SK-N-SH treated with all-trans-retinoic acid at 6 μM for 48 hours (cell line): ENCODE measurements at regions not wholly inside any gene's neighbourhood (a gene's known extent, or its start where the extent isn't known, plus 50 kb on each side); places are given as distances from the start of the nearest gene placed in this dataset.

Experiments used
- ARNTL ChIP-seq: fragments of 450-650 bp; formaldehyde crosslinking; IDR thresholded peaks from 2 replicates; pipeline ENCODE4 v1.5.0; 2020; ENCODE audit warnings: low read depth, mild to moderate bottlenecking, moderate library complexity, borderline replicate concordance
- GLIS3 ChIP-seq: fragments of 250-450 bp; sonication (Bioruptor Pico); IDR thresholded peaks from 2 replicates; pipeline ENCODE4 v1.5.0; 2020; ENCODE audit warnings: mild to moderate bottlenecking, moderate library complexity
- RARB ChIP-seq: fragments of 250-450 bp; sonication (Bioruptor Pico); IDR thresholded peaks from 2 replicates; pipeline ENCODE4 v1.8.0; 2021; ENCODE audit warnings: mild to moderate bottlenecking, moderate library complexity
- SNAI2 ChIP-seq: fragments of 250-450 bp; sonication (Bioruptor Pico); IDR thresholded peaks from 2 replicates; pipeline ENCODE4 v1.5.0; 2020; ENCODE audit warnings: mild to moderate bottlenecking, moderate library complexity
- ZFP30 ChIP-seq: fragments of 450-650 bp; formaldehyde crosslinking; IDR thresholded peaks from 2 replicates; pipeline ENCODE4 v1.5.0; 2022; ENCODE audit warnings: mild to moderate bottlenecking, moderate library complexity
- TF ChIP-seq, protein P1 (sequence below): fragments of 250-450 bp; sonication (Bioruptor Pico); IDR thresholded peaks from 2 replicates; pipeline ENCODE4 v1.5.1; 2020; ENCODE audit warnings: low read depth, mild to moderate bottlenecking, moderate library complexity
- TF ChIP-seq, protein P2 (sequence below): fragments of 250-450 bp; sonication (Bioruptor Pico); IDR thresholded peaks from 2 replicates; pipeline ENCODE4 v1.5.1; 2021; ENCODE audit warnings: mild to moderate bottlenecking, moderate library complexity
- TF ChIP-seq, protein P3 (sequence below): fragments of 250-450 bp; sonication (Bioruptor Pico); IDR thresholded peaks from 2 replicates; pipeline ENCODE4 v1.5.0; 2020; ENCODE audit warnings: mild to moderate bottlenecking, moderate library complexity

DNA sequence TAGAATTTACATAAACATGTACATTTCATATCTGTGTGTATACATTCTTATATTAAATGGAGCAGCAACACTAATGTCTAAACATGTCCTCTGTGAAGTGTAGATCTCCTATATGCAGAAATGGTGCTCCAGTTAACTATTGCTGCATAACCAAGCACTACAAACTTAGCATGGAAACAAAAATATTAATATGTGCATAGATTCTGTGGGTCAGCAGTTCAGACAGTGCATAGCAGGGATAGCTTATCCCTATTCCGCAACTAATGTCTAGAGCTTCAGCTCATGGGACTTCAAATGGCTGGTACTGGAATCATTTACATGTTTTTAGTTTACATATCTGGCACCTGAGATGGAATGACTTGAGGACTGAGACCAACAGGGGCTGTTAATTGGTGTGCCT is 652.1 kb downstream of the TLE4 start:
- TF ChIP-seq ZFP30 (CRISPR knock-in tag) (no peak), RARB (CRISPR knock-in tag) (no peak), ARNTL (no peak), SNAI2 (no peak), GLIS3 (CRISPR knock-in tag) (no peak)
- TF ChIP-seq, protein P1, sequence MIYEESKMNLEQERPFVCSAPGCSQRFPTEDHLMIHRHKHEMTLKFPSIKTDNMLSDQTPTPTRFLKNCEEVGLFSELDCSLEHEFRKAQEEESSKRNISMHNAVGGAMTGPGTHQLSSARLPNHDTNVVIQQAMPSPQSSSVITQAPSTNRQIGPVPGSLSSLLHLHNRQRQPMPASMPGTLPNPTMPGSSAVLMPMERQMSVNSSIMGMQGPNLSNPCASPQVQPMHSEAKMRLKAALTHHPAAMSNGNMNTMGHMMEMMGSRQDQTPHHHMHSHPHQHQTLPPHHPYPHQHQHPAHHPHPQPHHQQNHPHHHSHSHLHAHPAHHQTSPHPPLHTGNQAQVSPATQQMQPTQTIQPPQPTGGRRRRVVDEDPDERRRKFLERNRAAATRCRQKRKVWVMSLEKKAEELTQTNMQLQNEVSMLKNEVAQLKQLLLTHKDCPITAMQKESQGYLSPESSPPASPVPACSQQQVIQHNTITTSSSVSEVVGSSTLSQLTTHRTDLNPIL = no peak
- TF ChIP-seq, protein P2, sequence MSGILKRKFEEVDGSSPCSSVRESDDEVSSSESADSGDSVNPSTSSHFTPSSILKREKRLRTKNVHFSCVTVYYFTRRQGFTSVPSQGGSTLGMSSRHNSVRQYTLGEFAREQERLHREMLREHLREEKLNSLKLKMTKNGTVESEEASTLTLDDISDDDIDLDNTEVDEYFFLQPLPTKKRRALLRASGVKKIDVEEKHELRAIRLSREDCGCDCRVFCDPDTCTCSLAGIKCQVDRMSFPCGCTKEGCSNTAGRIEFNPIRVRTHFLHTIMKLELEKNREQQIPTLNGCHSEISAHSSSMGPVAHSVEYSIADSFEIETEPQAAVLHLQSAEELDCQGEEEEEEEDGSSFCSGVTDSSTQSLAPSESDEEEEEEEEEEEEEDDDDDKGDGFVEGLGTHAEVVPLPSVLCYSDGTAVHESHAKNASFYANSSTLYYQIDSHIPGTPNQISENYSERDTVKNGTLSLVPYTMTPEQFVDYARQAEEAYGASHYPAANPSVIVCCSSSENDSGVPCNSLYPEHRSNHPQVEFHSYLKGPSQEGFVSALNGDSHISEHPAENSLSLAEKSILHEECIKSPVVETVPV (CRISPR knock-in tag) = no peak
- TF ChIP-seq, protein P3, sequence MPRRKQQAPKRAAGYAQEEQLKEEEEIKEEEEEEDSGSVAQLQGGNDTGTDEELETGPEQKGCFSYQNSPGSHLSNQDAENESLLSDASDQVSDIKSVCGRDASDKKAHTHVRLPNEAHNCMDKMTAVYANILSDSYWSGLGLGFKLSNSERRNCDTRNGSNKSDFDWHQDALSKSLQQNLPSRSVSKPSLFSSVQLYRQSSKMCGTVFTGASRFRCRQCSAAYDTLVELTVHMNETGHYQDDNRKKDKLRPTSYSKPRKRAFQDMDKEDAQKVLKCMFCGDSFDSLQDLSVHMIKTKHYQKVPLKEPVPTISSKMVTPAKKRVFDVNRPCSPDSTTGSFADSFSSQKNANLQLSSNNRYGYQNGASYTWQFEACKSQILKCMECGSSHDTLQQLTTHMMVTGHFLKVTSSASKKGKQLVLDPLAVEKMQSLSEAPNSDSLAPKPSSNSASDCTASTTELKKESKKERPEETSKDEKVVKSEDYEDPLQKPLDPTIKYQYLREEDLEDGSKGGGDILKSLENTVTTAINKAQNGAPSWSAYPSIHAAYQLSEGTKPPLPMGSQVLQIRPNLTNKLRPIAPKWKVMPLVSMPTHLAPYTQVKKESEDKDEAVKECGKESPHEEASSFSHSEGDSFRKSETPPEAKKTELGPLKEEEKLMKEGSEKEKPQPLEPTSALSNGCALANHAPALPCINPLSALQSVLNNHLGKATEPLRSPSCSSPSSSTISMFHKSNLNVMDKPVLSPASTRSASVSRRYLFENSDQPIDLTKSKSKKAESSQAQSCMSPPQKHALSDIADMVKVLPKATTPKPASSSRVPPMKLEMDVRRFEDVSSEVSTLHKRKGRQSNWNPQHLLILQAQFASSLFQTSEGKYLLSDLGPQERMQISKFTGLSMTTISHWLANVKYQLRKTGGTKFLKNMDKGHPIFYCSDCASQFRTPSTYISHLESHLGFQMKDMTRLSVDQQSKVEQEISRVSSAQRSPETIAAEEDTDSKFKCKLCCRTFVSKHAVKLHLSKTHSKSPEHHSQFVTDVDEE = no peak
